ENCODE measurements at regions not wholly inside any gene's neighbourhood (a gene's known extent, or its start where the extent isn't known, plus 50 kb on each side); places are given as distances from the start of the nearest gene placed in this dataset.

DNA sequence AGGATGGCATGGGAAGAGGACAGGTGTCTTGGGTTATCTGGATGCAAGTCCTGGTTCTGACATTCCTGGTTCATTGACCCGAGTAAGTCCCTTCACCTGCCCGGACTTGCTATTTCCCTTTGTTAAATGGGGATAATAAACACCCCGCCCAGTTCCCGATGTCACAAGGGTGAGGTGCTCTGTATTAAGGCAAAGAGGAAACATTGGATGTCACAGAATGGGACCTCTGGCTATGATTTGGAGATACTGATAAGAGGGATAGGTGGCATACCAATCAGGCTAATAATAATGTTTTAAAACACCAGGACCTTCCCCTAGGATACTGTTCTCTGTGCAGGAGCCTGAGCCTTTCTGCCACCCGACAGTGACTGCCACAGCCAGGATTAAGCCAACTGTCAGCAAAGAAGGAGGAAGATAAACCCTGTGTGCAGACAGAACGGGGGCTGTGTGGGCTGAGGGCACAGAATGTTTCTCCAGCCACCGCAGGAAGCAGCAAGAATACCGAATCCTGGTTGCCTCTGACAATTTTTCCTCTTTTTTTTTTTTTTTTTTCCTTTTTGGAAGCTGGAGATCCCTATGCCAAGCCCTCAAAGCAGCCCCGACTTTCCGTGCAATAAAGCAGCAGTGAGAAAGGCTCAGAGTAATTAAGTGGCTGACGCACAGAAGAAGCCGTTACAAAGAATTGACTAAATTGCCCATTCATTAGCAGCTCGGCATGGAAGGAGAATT is 336.6 kb downstream of the SMAD2 start:
- DNase-seq = no peak

DNA sequence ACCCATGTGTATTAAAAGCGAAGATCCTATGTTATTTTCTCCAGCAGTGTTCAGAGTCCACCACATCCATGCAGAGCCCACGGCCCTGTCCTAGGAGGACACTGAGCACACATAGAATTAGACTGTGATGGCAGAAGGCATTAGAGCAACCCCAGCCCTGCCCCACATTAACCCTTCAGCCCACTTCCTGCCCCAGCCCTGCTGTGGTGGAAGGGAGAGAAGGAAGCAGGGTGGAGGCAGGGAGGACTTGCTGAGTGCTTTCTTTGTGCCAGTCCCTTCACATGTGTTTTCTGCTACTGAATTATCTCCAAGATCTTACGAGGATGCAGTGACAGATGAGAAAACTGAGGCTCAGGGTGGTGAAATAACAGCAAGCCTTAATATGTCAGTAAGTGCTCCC is 339.0 kb downstream of the SMAD2 start:
- DNase-seq = no peak

DNA sequence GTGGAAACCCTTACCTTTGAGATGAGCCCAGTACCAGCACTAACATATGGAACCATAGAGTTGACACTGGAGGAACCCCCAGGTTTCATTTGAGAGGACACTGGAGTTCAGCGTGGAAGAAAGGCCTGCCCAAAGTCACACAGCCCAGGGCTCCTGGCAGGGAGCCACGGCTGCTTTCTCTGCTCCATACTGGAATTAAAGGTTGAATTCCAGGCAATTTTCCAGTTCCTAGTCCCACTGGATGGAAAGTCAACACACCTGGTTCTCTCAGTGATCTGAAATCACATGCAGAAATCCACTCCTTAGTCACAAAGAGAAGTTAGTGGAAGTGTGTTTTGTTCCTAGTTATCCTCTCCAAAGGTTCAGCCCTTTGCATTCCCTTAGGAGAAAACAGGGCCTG is 336.1 kb upstream of the SKOR2 start:
- DNase-seq = no peak

DNA sequence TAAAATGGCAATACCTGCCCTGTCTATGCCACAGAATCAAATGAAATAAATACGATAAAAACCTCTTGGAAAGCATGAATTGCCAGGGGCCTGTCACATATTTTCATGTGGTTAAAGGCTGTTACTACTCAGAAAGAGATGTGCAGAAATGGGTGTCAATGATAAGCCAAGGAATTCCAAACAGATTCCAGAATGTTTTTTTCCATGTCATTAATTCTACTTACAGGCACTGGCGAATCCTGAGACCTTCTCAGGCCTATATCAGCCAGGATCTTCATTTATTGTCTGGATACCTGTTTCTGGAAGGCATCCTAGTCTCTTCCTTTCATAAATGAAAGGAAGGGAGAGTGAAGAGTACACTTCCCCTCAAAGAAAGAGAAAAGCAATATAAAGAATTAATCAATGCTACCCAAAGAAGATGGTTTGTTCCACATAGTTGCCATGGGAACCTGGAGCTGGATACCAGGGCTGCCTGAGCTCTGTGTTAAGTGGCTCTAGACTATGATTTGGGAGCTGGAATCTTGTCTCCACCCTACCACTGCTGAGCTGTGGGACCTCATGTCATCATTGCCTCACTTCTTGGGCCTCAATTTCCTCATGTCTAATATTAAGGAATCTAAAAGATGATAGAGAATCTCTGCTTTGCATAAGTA is 335.1 kb upstream of the SKOR2 start:
- no peak for DNase-seq

DNA sequence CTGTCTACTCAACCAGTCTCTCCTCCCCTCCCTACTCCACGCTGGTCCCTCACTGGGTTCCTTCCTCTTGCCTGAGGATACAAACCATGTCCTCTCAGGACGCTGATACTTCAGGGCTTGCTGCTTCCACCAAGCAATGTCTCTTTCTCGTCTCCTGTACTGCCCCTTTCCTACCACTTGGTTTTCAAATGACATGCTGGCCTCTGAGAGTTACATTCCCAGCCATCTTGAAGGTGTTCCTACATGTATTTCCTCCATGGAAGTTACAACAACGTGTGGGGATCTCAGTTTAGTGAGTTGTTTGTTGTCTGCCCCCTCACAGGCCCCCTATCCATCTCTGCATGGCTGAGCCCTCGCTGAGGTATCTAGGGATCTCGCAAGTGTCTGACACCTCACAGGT is 334.5 kb upstream of the SKOR2 start:
- DNase-seq = no peak

DNA sequence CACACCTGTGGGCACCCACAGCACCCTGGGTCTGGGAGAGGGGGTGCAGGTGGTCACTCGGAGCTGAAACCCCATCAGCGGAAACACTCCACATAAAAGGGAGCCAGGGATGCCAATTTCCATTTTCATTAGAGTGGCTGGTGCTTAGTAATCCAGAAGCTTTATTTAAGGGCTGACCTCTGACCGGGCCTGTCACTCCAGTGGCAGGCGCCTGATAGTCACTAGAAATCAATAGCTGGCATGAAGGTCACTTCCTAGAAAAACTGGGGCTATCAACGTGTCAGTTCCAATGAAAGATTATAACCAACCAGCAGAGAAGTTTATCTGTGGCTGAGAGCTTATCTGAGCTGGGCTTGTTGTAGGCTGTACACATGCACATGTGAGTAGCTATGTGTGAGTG is 333.7 kb upstream of the SKOR2 start:
- DNase-seq = no peak

DNA sequence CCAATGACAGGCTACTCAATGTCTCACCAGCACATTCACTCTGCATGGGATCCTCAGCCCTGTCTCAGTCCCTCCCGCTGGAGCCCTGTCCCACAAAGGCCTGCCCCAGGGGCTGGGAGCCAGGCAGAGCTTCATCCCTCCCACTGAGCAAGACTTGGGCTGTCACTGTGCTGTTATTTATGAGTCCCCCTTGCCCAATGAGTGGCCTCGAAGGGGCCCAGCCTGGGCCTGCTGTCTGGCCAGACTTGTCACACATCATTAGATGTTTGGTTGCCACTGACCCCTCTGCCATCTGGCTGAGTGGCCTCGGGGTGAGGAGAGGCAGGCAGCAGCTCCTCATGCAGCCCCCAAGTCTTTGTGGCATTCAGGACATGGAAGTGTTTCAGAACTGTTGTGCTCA is 330.6 kb upstream of the SKOR2 start:
- DNase-seq = no peak

DNA sequence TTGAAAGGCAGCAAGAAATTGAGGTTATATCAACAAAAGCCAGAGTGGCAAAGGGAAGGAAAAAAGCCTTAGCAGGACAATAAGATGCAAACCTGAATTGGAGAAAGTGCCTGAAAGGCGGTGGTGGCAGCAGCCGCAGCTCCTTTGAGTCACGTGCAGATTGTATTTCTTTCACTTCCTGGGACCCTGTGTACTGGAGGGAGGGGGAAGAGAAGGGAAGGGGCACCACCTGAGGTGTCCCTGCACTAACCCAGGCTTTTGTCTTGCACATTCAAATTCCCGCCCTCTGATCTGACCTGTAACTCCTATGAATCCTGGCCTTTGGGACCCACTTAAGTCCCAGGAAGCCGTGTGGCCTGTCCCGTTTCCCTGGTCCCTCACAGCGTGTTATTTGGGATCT is 326.1 kb upstream of the SKOR2 start:
- no peak for DNase-seq

DNA sequence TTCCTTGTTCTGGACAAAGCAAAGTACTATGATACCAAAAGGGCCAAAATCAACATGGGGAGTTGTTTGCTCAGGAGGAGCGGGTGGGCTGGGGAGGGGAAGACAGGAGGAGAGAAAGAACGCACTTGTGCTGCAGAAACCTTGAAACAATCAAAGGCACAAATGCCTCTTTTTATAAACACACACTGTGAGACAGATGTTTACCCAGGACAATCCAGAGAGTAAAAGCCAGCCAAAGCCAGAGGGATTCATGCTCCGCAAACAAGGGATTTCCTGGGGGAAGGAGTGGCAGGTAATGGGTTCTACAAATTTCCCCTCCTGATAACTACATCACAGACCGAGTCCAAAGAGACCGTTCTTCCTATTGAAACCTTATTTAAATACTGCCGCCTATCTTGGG is 323.5 kb upstream of the SKOR2 start:
- no peak for DNase-seq

DNA sequence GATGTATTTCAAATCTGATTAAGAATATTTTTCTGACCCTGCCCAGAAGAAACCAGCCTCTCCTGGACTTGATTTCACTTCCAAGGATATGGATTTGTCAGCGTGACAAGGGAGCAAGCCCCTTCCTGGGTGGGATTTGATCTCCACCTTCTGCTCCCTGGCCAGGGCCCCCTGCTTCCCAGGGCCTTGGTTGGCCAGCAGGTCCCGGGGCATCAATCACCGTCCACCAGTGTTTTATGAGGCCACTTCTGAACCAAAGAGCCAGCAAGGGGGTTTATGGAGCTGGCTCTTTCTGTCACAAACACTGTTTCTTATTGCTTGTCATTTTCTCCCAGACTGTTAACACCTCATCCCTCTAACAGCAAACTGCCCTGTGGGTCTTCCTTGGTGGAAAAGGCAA is 320.5 kb upstream of the SKOR2 start:
- DNase-seq = no peak

DNA sequence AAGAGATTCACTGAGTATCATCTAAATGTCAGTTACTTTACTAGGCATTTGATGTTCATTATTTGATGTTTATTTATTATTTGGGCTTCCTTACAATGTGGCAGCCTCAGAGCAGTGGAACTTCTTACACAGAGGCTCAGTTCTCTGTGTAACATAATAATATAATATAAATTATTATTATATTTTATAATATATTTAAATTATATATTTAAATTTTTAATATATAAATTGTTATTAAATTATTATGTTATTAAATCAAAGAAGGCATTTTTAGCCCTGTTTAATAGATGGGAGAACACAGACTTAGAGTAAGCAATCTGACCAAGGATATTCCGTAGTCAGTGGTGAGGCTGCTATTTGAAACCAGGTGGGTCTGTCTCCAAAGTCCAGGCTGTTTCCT is 315.3 kb upstream of the SKOR2 start:
- DNase-seq = no peak

DNA sequence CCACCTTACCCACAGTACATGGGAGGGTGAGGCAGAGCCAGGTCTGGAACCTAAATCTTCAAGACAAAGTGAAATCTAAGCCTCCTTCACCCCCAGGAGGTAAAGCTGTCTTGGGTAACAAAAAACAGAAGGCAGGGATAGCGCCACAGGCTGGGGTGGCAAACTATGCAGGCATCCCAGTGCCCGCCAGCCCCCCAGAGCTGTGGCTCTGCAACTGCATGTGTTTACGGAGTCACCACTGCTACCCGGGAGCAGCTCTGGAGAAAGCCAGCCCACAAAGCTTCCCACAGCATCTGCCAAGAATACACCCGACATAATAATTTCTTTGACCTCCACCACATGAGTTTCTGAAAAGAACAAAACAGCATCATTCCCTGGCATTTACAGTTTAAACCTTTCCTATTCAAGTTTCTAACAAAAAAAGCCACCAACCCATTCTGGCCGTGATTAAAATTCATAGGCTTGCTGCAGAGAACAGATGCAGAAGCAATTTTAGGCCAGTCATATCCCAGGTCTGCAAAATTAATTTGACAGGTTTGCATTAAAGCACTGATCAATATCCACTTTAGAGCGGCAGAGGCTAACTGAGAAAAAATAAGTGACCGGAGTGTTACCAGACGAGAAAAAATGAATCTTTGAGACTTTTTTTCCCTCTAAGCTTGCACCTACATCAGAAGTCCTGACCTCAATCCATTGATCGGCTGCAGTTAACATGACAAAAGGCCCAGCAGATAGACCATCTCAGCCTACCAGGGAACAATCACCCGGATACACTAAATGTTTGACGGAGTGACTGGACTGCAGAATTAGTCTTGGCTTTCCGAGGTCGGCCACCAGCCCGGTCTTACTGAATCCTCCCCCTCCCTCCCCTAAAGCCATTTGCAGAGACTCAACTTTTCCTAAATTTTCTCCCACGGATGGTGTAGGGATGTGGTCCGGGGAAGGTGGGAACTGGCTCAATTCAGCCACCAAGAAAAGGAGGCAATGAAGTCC is 309.6 kb upstream of the SKOR2 start:
- DNase-seq = no peak

DNA sequence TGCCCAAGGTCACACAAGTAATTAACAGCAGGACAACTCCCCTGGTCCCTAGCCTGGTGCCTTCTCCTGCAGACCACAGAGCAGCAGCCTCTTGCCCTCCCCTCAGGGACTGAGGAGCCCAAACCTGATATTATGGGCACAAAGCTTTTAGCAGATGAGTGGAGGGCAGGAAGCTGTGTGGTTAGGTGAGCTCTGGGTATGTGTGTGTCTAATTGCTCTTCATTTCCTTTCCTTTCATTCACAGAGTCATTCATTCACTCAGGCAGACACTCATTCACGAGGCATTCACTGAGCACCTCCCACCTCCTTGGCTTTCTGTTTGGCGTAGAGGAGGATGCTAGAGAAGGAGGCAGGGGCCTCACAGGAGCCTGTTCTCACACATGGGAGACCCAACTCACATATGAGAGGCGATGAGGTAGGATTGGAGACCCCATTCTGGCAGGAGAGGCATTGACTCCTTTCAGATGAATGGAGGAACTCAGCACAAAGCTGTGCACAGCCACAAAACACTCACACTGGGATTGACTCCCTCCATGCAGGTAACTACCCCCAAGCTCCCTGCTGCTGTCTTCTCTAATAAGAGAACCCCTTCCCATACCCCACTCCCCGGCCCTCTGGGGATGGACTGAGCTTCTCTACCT is 306.8 kb upstream of the SKOR2 start:
- DNase-seq = no peak

DNA sequence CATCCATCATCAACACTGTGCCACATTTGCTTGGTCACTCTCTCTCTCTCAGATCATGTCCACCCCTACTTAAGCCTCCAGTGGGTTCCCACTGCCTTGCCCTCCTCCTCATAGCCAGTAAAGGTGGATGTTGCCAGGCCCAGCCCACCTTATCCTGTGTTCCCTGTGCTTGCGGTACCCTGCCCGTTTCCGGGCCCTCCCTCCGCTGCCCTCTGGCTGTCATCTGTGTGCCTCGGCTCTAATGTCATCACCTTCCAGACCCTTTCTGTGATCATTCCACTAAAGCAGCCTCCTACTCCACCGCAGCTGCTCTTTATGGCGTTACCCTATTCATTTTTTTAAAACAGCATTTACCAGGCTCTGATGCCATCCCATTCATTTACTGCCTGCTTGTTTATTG is 305.7 kb upstream of the SKOR2 start:
- no peak for DNase-seq

DNA sequence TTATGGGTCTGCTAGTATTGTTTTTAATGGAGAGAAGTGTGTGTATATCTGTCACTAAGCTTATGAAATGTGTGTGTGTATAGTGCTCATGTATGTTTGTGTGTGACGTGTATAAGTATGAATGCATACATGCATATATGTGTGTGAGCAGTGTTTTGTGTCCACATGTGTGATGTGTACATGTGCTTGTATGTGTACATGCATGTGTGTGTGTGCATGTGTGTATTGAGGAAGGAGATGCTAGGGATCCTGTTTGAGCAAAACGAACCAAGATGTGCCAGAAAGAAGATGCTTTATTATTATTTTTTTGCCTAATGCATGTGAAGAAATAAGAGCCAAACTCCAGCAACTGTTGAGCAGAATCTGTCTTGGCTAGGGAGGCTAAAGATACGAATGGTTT is 301.3 kb upstream of the SKOR2 start:
- no peak for DNase-seq

DNA sequence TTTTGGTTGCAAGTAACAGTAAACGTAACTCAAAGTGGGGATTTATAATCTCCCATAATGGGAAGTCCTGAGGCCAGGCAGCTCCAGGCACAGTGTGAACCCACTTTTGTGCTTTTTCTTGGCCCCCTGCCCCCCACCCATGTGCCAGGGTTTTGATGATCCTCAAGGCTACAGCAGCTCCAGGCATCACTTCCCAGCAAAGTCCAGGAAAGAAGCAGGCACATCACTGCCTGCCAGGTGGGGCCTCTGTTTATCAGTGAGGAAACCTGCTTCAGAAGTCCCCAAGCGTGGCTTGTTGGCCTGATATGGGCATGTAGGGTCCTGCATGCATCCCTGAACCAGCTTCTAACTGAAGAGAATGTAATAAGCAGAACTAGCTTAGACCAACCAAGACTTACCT is 299.2 kb upstream of the SKOR2 start:
- no peak for DNase-seq

DNA sequence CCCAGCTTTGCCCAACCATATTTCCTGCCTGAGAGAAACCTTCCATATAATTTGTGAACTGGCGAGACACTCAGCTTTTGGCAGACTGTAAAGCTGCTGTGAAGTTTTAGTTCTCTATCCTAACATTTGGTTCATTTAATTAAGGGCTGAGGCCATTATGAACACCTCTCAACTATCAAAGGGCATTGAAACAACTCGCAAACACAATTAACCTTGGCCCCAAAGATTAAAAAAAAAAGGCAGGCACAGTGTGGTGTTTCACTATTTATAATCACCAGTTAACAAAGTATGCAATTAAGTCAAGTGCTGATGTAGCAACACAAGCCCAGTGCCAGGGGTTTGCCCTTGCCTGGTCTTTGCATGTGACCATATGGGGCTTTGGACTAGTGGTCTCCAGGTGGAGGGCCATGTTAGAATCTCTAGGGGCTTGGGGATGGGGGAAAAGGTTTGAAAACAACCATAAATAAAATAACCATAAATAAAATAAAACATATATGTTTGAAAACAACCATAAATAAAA is 297.6 kb upstream of the SKOR2 start:
- DNase-seq = no peak

DNA sequence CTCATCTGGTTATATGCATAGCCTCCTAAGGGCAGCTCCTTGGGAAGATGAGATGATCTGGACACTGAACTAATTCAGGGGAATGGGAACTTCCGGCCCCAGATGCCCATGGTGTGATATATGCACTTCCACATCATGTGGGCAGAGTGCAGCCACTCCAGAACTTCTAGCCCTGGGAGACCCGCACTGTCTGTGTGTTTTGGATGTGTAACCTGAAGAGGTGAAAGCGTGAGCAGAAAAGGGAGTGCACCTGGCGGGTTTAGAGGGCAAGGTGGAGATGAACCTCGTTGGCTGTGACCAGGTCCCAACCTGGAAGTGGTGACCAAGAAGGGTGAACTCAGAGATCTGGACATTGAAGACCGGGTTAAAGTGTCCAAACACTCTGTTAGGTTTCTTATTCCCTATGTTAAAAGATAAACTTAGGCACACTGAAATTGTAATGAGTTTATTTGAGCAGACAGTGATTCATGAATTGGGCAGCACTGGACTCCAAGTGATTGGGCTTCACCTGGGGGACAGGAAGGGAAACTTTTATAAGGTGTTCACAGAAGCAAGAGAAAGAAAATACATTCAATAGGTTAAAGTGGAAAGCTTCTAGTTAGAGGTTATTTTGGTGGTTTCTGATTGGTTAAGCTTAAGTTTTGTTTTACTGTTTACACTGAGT is 296.2 kb upstream of the SKOR2 start:
- no peak for DNase-seq

DNA sequence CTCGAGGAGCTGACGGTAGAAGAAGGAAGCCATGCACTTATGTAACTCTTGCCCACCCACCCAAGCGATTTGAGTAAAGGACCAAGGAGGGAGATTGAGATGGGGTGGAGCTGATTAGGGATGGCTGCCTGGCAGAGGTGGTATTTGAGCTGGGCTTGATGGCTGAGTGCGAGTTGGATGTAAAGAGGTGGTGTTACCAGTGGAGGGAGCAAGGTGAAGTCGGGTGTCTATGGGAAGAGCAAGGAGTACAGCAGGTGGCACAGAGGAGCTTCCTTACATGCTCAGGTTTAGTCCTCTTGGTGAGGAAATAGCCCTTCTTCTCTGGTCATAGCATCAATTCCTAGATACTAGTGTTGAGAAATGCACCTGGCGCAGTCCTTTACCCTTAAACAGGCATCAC is 294.2 kb upstream of the SKOR2 start:
- DNase-seq = no peak

DNA sequence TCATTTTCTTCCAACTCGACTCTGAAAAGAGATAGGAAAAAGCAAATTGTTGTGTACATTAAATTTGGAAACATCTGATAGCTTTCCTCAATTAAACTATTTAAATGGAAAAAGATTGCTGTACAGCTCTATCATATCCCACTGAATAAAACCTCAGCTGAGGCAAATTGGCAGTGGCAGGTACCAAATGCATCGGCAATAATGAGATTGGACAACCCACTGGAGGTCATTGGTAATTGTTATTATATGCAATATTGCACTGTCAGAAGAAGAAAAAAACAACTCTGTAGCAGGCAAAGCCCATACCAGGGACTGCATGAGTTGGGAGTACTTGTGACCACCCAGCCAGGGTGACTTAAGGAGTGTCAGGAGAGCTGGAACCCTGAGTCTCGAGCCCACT is 291.6 kb upstream of the SKOR2 start:
- DNase-seq = no peak

DNA sequence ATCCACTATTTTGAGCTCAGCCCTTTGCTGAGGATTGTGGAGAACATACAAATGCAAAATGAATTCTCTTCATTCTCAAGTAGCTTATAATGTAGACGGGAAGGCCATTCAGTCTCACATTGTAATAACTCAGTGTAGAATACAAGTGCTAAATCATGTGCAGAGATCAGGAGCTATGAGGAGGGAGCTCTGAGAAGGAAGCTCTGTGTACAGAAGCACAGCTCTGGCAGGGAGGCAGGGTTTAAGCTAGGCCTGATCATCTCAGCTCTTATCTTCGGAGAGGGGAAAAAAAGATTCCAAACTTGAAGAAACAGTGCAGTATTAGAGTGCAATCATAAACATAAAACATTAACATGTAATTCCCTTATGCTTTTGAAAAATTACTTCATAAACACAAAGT is 291.1 kb upstream of the SKOR2 start:
- DNase-seq = no peak

DNA sequence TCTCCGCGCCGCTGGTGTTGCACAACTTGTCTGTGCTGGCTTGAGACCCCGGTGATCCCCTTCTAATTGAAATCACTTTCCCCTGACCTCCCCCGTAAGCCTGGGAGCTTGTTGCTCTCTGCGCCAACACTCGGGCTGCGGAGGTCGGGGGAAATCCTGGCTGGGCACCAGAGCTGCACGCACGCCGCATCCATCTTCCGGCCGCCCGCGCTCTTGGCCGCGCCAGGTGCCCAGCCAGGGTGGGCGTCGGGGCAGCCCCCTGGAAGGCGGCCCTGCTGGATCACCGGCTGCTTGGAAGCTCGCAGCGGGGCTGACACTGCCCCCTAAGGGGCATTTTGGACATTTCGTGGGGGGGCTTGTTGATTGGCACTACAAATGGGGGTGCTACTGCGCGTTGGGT is 280.3 kb upstream of the SKOR2 start:
- DNase-seq = no peak

DNA sequence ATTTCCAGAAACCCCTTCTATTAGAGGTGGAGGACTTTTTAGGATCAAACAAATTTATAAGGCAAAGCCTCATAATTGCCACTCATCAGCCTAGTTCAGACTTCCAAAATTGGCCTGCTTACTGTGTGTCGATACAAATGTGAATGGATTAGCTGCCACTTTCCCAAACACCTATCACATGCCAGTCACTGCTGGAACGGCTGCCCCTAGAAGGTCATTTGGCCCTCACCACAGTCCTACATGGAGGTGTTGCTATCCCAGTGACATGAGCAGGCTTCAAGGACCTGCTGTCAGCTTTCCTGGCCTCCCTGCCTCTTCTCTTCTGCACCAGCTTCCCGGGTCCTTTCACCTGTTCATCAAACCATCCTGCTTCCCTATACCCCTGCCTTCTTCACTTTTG is 279.2 kb upstream of the SKOR2 start:
- no peak for DNase-seq
